Ovary (tissue), 7 donors: ENCODE measurements at regions not wholly inside any gene's neighbourhood (a gene's known extent, or its start where the extent isn't known, plus 50 kb on each side); places are given as distances from the start of the nearest gene placed in this dataset. TPM values are rescaled to one million over a fixed set of nuclear protein-coding genes. Genes with fewer than 3 reads are reported as not detected.

Source experiments
- DNase-seq, 5 donors: peaks; one replicate each; pipeline ENCODE4 v3.0.0-alpha.2; 2019 to 2020
- H3K27ac ChIP-seq, 2 donors: fragments of 200-600 bp; one replicate each; pipeline versions ENCODE4 v1.5.1 to v1.8.0; 2019 to 2022
- H3K27me3 ChIP-seq: fragments of 200-600 bp; one replicate; pipeline ENCODE4 v1.8.0; 2022
- H3K36me3 ChIP-seq: fragments of 200-600 bp; sonication (generic); one replicate; pipeline ENCODE4 v1.5.1; 2019
- H3K4me1 ChIP-seq: one replicate; pipeline ENCODE4 v1.8.1; 2013; ENCODE audit warnings: mild to moderate bottlenecking, moderate library complexity; ENCODE audit not compliant: insufficient read depth
- H3K4me3 ChIP-seq: fragments of 200-600 bp; sonication (generic); one replicate; pipeline ENCODE4 v1.5.1; 2017
- H3K9me3 ChIP-seq, 2 donors: fragments of 200-600 bp in 1 of 2; sonication (generic) in 1 of 2; one replicate each; pipeline versions ENCODE4 v1.5.1 to v1.8.1; 2013 to 2019; ENCODE audit warnings: mild to moderate bottlenecking in 1 of 2, moderate library complexity in 1 of 2
- EP300 ChIP-seq: sonication (generic); formaldehyde crosslinking; IDR thresholded peaks from one replicate; pipeline ENCODE4 v1.6.1; 2017; ENCODE audit warnings: antibody characterized with exemption
- POLR2A ChIP-seq: fragments of 450-650 bp; IDR thresholded peaks from one replicate; pipeline ENCODE4 v1.6.1; 2017; ENCODE audit warnings: antibody characterized with exemption, mild to moderate bottlenecking, moderate library complexity
- WGBS, 3 donors: extraction: QIAGEN DNeasy Blood & Tissue Kit in 1 of 3; methylation state at CpG; one replicate each; pipeline versions ENCODE4 v1.1.5 to v1.1.7; 2013 to 2017; 5-methylcytosine and 5-hydroxymethylcytosine counted together
- intact Hi-C, 4 donors: fragments of 100-400 bp; cut with DNase I; formaldehyde crosslinking; loops; one replicate each; pipeline versions ENCODE4 v1.11.0 to v1.15.1; 2022 to 2023
- small RNA-seq: library from RNA; depleted of rRNA; stranded (forward); fragments of <200 nt; gene quantifications from one replicate; pipeline ENCODE3, GENCODE V24; 2016
- TF ChIP-seq, protein P1 (sequence below), 3 donors: fragments of 450-650 bp in 2 of 3; fragments of 200-600 bp in 1 of 3; IDR thresholded peaks; one replicate each; pipeline versions ENCODE4 v1.5.1 to v1.8.0; 2016 to 2022; ENCODE audit warnings: antibody characterized with exemption in 3 of 3, mild to moderate bottlenecking in 1 of 3
- donor health status: DM: no; HTN: no; CAD: no; lungs with moderate emphysema.
- donor health status: DM: no; HTN: no; CAD: no.
- donor health status: Bipolar disorder and iron deficiency.
- donor health status: DM: no; HTN: no; CAD: no.
- donor health status: DM: yes; HTN: yes; CAD: no.

GRCh38 chr2:8631465-8632005, 50.3 kb upstream of the ID2 start:
- peaks cover 8% of the 10 kb centered on the region for H3K4me1 ChIP-seq
- WGBS, 3 donors: 83 to 92% (median 88%) methylated on average over 10 of the region's 10 CpGs
- TF ChIP-seq, protein P1, sequence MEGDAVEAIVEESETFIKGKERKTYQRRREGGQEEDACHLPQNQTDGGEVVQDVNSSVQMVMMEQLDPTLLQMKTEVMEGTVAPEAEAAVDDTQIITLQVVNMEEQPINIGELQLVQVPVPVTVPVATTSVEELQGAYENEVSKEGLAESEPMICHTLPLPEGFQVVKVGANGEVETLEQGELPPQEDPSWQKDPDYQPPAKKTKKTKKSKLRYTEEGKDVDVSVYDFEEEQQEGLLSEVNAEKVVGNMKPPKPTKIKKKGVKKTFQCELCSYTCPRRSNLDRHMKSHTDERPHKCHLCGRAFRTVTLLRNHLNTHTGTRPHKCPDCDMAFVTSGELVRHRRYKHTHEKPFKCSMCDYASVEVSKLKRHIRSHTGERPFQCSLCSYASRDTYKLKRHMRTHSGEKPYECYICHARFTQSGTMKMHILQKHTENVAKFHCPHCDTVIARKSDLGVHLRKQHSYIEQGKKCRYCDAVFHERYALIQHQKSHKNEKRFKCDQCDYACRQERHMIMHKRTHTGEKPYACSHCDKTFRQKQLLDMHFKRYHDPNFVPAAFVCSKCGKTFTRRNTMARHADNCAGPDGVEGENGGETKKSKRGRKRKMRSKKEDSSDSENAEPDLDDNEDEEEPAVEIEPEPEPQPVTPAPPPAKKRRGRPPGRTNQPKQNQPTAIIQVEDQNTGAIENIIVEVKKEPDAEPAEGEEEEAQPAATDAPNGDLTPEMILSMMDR (IDR thresholded peaks at IDR 0.05): no peak
- TF ChIP-seq POLR2A: no peak
- TF ChIP-seq EP300: no peak
- intact Hi-C loops: no loop called here
- H3K27me3 ChIP-seq: no peaks in the 10 kb centered on the region
- no peak overlapping the region for H3K4me3 ChIP-seq
- H3K36me3 ChIP-seq: no peaks in the 10 kb centered on the region
- no peak overlapping the region for H3K27ac ChIP-seq
- no peak for DNase-seq
- H3K9me3 ChIP-seq: no peaks in the 10 kb centered on the region

Small RNA genes lying in the stretch of these regions (small RNA-seq; reads per million reads assigned to genes)
- not detected for gene AC092580.3
- not detected for gene RNU6ATAC37P
- gene SNRPEP5: not detected
